ELR (cell line): ENCODE measurements at regions not wholly inside any gene's neighbourhood (a gene's known extent, or its start where the extent isn't known, plus 50 kb on each side); places are given as distances from the start of the nearest gene placed in this dataset.
A peak's percentile ranks its signal among the peaks of the same experiment; 100 is the strongest.

Source experiments
- DNase-seq: peaks from one replicate; pipeline ENCODE4 v3.0.0-alpha.2; 2015; ENCODE audit warnings: low read depth

DNA sequence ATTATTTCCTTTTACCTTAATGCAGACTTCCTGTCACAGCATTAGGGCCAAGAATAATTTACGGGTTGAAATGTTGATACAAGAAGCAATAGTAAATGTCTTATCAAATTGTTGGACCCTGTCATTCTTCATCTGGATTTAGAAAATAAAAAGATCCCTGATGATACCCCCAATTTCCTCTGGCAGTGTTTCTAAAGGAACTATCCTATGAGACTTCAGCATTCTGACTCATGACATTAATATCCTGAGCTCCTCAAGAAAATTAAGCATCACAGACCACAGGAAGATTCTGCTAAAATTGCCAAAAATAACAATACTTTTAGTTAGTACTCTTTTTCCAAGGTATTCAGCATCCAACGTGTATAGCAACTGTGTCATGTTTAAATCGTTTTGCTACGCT, 490.5 kb upstream of the ANKRD30A start:
- peak; percentile 52 for DNase-seq

DNA sequence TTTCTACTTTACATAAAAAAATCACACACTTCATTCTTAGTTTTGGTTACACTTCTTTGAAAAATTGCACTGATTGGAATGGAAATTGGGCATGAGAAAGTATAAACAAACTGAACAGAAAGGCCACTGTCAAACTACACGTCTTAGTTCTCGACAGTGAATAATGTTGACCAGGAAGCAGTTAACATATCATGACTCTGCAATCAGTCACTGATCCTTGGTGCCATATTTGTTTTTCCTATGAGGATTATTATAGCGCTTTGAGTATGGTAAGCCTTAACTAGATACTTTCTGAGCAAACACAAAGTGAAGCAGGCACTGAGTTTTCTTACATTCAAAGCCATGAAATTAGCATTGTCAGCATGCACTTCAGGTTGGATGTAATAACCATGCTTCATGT, 495.1 kb upstream of the ANKRD30A start:
- no peak for DNase-seq

DNA sequence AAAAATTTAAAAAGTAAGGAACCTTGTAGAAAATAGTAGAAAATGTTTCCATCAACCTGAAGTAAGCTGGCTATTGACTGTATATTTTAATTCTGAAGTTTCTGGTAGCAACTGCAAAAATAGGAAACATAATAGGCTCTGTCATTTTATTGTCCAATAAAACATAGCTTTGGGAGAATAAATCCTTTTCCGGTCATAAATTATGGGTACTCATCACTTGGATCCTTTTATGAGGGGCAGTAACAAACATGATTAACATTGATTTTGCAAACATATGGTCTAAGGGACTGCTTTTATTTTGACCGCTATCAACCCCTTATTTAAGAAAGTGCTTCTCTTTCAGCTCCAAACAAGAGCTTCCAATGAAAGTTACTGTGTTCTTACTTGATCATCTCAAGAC, 495.9 kb upstream of the ANKRD30A start:
- DNase-seq = no peak

DNA sequence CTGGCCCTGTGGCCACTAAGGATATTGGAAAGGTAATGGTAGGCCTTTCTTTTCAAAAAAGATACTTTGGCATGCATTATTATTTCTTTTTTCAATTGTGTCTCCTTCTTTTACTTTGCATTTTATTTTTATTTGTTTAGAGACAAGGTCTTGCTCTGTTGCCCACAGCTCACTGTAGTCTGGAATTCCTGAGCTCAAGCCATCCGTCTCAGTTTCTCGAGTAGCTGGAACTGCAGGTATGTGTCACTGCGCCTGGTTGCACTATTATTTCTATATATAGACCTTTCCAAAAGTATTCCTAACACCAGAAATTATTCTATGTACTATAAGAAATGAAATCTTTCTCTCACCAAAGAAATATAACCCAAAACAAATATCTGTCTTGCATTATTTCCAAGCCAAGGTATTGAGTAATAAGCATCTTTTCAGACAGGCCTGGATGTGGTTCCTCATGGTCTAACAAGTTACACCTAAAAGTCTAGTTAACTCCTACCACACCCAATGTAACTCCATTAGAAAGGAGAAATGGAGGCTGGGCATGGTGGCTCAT, 500.8 kb upstream of the ANKRD30A start:
- no peak for DNase-seq

DNA sequence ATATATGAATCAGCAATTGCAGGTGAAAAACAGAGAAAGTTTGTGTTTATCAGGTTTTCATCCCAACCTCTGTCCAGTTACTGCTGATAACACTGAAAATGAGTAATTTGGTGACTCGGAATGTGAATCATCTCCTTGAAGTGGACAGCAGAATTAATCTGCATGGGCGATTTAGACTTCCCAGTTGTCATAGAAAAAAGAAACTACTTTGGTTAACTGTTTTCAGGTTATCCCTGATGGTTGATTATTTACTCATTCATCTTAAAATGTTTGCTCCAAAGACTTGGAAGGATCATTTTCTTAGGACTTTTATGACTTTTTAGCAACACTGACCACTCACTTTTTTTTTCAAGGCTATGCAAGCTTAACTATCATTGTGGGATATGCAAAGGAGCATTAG, 504.1 kb upstream of the ANKRD30A start:
- peak; percentile 8 for DNase-seq

DNA sequence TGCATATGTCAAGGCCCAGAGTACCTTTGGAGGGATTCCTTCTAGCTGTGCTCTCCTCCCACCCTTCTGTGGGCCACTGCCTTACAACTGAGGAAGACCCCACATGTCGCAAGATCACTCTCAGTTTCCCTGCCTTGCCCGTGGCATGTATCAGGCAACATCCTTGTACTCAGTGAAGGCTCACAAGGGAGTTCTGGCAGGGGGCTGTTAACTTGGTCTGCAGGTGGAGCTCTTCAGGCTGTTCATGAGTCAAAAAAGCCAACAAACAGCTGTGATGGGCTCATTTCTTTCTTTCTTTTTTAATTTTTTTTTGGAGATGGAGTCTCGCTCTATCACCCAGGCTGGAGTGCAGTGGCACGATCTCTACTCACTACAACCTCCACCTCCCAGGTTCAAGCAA, 513.0 kb upstream of the ANKRD30A start:
- DNase-seq = no peak

DNA sequence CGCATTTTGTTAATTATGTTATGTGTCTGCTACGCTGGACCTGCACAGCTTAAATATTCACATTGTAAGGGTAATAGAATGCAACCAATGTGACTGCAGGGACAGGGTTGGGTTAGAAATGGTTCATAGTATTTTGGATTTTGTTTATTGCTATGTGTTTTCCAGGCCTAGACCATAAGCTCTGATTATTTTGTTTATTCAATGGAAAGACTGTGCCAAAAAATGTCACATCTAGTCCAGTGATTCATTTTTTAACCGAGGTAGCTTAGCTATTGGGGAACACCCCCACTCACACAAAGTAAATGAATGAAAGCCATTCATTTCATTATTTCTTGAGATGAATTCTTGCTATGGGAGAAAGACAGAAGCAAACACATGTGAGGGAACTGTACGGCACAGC, 516.5 kb upstream of the ANKRD30A start:
- DNase-seq = peak; percentile 8

DNA sequence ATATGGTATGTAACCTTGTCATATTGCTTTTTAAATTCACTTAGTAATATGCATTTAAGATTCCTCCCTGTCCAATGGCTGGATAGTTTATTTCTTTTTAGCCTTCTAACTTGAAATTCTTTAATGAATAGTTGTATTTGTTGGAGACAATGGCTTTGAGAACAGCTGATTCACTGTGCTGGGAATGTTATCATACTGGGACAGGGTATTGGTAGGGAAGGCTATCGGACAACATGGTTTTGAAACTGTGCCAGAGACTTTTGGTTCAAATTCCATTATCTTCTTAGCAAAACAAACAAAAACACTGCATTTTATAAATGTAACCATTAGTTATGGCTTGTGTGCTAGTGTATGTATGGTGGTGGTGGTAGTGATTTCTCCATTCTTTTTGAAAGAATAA, 517.1 kb upstream of the ANKRD30A start:
- DNase-seq = peak; percentile 34

DNA sequence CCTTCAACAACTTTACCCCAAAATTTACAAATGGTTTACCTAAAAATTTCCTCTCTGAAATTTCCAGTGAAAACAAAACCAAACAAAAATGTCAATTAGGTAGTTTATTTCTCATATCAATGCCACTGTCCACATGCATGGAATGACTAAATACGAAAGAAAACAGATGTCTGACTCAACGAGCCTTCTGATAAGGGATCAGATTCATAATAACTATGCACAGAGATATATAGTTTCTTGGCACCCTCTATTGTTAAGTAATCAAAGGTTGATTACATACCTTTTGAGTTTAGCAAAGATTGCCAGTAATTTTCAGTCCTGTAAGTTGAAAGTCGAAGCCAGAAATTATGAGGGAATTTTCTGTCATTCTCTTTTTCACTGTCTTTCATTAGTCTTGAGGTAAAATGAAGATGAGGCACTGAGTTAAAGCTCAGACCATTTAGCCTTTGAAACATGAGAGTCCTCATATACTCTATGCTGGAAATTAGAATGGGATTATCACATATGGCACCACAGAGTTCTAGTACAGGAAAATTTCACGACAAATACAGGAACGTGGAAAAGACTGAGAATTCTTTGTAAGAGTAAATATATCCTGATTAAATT, 519.1 kb upstream of the ANKRD30A start:
- DNase-seq = peak; percentile 20

DNA sequence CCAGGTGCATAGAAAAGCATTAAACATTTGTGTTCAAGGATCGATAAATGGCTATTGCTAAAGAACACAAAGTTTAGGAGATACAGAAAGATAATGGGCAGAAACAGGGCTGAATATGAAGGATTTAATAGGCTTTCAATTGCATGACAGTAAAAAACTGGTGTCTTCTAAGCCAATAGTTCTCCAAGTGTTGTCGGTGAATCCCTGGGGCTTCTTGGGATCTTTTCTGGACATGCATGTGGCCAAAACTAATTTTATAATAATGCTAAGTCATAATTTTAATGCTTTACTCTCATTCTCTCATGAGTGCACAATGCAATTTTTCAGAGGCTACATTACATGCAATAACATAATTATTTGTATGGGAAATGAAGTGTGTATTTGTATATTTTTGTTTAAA, 521.1 kb upstream of the ANKRD30A start:
- no peak for DNase-seq

DNA sequence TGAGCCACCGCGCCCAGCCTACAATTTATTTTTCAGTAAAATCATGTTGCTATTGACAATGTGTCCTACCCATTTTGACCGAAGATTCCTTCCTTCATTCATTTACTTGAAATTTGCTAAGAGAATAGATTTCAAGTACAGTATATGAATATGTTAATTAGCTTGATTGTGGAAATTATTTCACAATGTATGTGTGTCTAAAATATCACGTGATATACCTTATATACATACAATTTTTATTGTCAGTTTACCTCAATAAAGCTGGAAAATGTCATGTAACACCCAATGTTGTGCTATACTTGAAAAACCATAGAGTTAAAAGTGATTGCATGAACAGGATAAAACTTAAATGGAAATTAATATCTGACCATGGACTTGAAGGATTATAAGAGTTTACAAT, 521.7 kb upstream of the ANKRD30A start:
- DNase-seq = no peak

DNA sequence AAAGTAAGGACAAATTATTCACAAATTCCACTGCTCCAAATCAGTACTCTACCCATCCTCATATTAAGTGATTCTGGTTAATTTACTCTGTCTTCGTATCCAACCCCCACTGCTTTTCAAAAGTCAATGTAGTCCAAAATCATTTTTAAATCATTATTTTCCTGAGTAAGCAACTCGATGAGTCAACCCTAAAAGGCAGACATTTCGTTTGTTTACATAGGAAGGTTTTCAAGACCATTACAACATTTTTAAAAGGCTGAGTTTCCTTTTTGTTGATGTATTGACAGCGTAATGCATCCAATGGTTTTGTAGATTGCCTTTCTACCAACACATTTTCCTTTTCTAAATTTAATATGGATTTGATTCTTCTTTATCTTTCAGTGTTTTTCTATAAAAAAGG, 523.0 kb upstream of the ANKRD30A start:
- peak; percentile 55 for DNase-seq

DNA sequence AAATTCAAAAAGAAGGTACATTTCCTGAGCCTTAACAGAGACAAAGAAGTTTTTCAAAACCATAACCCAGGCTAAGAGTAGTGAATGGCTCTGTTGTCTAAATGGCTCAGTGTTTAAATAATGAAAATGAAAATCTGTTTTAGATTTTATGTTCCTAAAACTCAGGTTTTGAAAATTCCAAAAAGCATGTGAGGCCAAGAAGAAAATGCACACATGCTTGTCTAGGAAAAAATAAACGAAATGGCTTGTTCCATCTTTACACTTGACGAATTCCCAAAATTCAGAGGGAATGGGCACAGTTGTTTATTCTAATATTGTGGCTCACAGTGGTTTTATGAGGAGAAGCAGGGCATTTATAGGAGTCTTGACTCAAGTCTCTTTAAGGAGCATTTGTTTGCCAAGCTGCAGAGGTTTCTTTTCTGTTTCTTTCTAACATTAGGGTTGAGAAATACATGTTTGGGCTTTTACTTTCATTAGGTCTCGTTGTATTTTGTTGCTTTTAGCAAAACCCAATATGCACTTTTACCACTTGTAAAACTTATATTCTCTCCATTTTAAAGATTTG, 527.6 kb upstream of the ANKRD30A start:
- no peak for DNase-seq

DNA sequence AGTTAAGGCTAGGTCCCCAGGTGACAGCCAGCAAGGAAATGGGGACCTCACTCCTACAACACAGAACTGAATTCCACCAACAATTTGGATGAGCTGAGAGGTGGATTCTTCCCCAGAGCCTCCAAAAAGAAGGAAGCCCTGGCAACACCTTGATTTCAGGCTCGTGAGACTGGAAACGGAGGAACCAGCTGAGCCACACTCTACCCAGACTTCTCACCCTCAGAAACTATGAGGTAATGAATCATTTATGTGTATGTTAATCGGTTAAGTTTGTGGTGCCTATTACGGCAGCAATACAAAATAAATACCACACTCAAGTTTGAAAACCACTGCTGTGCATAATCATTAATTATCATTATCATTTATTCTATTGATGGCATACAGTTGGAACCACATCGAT, 532.4 kb upstream of the ANKRD30A start:
- DNase-seq = no peak

DNA sequence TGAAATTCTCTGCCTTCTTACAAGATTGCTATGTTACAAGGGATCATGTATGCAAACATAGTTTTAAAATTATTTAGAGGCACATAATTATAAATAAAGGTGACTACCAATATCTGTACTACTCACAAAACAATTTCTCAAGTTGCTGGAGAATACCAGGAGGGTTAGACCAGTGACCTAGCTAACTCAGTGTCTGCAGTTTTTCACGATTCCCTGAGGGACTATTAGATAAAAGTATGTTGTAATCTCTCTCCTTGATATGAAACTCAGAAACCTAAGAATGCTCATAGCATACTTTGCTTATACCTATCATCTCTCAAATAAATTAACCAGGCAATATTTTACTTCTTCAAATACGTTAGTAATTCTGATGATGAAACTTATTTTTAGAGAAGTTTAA, 534.0 kb upstream of the ANKRD30A start:
- no peak for DNase-seq

DNA sequence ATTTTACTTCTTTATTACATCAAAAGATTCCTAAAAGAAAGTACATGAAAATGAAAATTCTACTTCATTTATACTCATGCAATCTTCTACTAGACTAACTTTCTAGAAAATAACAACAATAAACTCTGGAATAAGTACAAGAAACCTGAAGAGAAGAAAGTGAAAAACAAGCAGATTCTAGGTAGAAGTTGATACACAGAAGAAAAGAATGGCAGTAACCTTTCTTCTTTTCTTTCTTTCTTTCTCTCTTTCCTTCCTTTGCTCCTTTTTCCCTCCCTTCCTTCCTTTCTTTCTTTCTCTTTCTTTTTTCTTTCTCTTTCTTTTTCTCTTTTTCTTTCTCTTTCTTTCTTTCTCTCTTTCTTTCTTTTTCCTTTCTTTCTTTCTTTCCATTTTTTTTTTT, 541.7 kb upstream of the ANKRD30A start:
- no peak for DNase-seq

DNA sequence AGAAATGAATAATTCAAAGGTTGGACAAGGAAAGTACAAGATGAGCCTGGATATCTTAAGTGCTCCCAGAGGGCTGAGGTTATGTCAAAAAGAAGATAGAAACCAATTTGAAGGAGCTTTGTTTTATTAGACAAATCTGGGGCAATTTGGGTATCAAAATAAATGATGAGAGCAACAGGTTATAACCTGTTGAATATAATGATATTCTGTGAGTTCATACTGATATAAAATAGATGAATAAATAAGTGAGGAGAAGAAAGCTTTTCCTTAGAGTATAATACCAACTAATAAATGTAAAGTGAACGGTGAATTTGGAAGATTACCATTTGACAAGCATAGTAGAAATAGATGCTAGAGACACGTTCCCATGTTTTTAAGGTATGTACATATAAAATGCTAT, 544.2 kb upstream of the ANKRD30A start:
- no peak for DNase-seq

DNA sequence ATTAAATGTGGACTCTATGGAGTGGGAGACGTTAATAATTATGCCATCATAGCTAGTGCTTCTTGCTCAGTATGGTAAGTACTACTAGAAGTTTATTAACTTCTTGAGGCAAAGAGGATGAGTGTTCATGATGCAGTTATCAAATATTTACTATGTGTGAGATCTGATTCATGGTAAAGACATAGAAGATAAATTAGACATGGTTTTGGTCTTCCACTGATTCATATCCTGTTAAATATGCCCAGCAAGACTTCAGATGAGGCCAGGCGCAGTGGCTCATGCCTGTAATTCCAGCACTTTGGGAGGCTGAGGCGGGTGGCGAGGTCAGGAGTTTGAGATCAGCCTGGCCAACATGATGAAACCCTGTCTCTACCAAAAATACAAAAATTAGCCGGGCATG, 547.1 kb upstream of the ANKRD30A start:
- DNase-seq = peak; percentile 73

DNA sequence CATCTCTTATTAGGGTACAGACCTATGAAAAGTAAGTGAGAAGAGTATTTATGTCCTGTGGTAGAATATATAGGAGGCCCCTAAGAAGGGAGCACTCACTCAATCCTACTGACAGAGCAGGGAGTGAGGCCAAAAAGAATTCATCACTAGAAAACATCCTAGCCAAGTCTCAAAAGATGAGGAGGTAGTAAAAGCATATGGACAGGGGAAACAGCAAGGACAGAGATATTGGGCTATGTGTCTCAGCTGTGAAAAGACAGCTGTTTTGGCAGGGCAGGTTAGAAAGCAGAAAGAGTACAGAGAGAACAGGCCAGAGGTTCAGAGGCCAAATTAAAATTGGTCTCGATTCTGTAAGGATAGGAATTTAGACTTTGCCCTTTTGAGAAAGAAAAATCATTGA, 548.3 kb upstream of the ANKRD30A start:
- DNase-seq = no peak

DNA sequence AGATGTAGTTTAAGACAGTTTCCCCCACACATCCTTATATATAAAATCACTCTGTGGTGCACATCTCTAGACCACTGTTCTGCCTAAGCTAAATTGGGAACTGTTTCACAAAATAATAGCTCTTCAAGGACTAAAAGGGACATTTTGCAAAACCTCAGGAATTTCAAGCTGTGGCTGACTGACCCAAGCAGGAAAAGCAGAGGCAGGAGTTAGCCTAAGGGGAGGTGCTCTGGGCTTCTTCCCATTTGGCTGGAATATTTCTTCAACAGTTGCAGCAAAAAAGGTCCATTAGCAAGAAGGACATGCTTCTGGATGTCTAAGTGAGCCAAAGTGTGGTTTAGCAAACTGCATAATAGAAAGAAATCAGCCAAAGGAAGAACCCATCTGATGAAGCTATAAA, 551.2 kb upstream of the ANKRD30A start:
- DNase-seq = no peak

DNA sequence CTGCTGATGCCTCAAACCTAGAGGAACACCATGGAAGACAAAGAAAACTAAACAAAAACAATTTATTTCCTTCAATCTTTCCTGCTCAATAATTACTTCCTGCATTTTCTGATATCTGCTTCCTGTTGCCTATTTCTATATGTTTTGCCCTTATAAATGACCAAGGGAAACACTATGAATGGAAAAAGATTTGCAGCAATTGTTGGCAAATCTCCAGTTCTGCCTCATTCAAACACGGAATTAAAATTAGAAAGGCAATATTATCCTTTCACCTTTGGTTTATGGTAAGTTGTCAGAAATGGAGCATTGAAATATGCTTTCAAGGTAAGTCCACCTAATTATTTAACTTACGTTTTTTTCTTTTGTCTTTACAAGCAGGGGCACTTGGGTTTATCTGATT, 552.2 kb upstream of the ANKRD30A start:
- DNase-seq = no peak

DNA sequence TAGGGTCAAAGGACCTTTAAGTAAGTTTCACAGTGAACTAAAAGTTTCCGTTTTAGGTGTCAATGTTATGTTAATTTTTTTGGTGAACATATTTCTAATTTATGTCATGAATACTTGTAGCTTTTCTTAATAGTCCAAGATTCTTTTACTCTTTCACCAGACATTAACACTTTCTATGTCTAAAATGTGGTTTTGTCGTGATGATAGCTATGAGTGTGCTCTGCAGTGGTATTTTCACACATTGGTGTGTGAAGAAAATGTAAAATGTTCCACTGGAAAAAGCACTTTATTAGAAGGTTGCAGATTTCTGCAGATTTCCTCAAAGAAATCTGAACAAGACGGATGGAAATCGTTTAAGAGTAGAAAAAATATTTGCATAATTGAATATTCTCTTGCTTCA, 561.0 kb upstream of the ANKRD30A start:
- DNase-seq = no peak

DNA sequence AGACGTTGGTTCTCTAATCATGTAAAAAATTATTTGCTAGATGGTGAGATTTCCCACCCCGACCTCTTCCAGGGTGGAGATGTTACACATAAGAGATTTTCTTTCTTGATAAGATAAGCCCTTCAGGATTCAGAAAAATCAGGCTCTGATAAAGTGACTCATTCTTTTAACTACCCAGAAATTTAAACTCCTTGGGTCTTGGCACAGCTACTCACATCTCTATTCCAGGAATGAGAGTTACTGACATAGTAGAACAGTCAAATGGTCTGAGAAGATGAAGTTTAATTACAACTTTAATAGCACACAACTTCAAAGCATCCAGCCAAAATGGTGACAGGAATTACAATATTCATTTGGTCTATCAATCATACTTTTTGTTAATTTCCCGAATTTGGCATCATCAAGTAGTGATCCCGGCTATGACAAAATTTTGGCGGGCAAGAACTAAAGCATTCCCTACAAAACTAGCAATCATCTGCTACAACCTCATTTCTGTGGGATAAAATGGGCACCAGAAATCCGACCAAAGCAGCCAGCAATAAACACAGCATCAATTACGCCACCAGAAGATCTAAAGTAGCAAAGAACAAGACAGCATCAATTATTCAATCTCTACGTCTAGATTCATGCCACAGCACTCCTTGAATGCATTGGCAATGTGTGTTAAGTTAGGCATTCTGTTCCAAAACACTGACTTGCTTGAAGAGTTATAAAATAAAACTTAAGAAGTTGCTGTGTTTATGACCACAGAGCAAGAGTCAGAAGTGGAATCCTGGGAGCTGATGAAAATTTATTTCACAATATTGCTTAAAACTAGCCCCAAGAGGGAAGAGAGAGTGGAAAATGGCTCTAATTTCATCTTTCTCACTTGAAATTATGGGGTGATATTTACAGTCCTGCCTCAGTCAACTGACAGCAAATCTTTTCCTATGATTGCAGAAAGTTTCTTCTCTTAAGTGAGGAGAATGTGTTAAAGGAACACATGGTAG, 565.7 kb upstream of the ANKRD30A start:
- DNase-seq = no peak
